ENCODE measurements at regions not wholly inside any gene's neighbourhood (a gene's known extent, or its start where the extent isn't known, plus 50 kb on each side); places are given as distances from the start of the nearest gene placed in this dataset.

GRCh38 chr10:124285587-124286527, 132.9 kb downstream of the OAT start:
- DNase-seq: no peak

DNA sequence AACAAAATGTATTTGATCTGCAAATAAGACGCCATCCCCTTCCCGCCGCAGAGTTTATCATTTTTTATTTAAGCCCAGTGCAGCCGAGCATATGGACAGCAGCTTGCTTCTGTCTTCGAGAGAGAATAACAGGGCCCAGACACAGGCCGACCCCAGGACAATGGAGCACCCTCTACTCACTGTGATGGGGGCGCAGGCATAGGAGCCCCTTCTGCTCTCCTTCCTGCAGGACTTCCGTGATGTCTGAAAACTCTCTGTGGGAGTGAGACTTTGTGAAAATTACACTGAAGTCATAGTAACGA, 134.8 kb downstream of the OAT start:
- DNase-seq: no peak

DNA sequence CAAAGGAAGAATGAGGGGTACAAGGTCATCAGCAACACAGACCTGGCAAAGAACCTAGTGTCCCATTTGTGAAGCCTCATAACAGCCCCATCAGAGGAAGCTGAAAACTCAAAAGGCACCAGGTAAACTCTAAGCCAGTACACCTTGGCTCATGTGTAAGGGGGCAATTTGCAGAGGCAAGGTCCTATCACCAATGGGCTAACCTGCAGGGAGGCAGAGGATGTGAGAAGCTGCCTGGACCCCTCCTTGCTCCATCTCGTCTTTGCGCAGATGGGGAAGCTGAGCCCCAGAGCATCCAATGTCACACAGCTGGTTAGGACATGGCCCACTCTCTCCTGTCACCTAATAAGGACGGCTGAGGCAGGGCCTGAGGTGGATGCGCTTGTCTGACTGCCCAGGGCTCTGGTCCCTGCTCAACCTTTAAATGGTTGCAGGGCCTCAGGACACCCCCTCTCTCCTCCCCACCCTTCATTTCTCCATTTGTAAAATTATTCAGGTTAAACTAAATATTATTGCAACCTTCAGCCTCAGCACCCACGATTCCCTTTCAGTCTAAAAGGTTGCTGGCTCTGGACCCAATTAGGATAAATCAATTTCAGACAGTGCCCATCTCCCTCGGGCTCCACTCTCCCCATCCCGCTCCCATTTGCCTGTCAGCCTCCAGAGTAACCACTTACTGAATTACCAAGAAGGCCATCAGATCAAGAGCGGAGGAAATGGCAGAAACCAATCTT, 135.3 kb downstream of the OAT start:
- no peak for DNase-seq

- no peak for DNase-seq
These were observed 136.4 kb downstream of the OAT start for GRCh38 chr10:124282326-124282725.

DNA sequence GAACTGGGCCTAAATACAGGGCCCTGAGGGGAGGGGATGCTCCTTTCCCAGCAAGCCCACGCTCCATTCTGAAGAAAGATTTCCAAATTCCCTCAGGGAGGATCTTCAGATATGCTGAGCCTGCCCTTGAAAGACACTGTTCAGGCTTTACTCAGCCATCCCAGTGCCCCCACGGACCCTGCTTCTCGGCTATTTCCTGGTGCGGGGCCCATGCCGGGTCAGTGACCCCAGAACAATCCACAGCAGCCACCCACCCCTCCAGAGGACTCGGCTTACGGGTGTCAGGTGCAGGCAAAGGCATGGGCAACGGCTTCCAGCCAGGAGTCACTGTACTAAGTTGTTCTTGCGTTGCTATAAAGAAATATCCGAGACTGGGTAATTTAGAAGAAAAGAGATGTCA, 137.1 kb downstream of the OAT start:
- DNase-seq: no peak

- no peak for DNase-seq
These were observed 137.8 kb downstream of the OAT start for GRCh38 chr10:124280916-124281315.

GRCh38 chr10:124279882-124280281, 138.8 kb downstream of the OAT start:
- no peak for DNase-seq

- DNase-seq: no peak
These were observed 139.4 kb downstream of the OAT start for GRCh38 chr10:124279298-124279697.

- no peak for DNase-seq
These were observed 140.4 kb downstream of the OAT start for GRCh38 chr10:124278356-124278755.

GRCh38 chr10:124273141-124273540, 145.6 kb downstream of the OAT start:
- DNase-seq: no peak

DNA sequence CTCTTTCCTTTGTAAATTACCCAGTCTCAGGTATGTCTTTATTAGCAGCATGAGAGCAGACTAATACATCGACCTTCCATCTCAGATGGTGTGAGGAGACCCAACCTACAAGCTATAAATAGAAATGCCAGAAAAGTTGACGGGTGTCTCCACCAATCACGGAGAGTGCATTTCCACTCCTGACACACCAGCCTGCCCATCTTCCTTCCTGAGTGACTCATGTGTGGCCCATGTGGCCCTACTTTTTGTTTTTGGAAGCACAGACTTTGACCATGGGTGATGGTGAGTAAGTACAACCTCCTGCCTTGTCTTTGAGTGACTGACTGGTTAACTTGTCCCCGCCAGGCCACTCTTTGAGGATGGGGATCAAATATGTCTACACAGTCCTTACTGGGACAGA, 147.0 kb downstream of the OAT start:
- DNase-seq: no peak

DNA sequence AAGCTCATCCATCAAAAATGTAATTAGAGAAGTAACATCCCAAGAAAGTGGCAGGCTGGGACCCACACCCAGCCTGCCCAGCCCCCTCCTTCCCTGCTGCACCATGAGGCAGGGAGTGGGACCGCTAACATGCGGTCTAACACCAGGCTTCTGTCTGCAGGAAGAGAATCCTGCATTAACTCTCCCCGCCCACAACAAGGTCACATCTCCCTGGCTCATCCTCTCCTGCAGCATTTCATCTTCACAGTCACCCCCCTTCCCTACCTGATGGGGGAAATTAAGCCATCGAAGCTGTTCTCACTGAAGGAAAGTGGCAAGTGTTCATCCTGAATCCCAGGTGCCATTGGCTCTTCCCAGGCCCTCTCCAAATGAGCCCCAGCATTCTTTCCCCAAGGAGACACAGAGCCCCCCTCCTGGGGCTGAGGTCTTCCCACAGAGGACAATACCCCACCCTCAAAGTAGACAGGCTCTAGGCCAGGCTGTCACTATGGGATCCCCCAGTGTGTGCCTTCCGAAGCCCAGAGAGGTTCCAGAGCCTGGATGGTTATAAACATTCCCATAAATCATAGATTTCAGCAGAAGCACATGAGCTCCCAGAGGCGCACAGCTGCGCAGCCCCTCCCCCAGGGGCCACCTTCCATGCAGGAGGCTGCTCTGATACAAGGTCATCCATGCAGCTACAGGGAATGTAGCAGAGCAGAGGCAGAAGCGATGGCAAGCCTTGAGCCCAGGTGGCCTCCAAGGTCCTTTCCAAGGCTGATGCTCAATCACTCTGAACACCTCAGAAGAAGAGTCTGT, 148.0 kb downstream of the OAT start:
- no peak for DNase-seq

DNA sequence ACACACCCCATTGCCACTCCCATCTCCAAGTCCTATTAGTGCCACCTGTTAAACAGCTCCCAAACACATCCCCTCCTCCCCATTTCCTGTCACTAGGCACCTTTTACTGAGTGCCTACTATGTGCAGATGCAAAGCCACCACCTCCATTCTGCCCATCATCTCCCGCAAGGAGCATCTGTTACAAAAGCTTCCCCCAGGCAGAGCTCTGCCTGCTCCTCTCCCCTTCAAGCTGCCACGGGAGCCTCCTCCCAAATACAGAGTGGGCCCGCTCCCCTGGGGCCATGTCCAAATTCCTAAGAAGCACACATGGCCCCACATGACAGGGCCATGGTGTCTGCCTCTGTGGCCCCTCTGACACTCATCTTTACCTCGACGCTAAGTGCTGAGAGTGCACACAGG, 149.7 kb downstream of the OAT start:
- no peak for DNase-seq

- no peak for DNase-seq
These were observed 150.7 kb downstream of the OAT start for GRCh38 chr10:124267911-124268549.

- no peak for DNase-seq
These were observed 151.4 kb downstream of the OAT start for GRCh38 chr10:124267231-124267885.

DNA sequence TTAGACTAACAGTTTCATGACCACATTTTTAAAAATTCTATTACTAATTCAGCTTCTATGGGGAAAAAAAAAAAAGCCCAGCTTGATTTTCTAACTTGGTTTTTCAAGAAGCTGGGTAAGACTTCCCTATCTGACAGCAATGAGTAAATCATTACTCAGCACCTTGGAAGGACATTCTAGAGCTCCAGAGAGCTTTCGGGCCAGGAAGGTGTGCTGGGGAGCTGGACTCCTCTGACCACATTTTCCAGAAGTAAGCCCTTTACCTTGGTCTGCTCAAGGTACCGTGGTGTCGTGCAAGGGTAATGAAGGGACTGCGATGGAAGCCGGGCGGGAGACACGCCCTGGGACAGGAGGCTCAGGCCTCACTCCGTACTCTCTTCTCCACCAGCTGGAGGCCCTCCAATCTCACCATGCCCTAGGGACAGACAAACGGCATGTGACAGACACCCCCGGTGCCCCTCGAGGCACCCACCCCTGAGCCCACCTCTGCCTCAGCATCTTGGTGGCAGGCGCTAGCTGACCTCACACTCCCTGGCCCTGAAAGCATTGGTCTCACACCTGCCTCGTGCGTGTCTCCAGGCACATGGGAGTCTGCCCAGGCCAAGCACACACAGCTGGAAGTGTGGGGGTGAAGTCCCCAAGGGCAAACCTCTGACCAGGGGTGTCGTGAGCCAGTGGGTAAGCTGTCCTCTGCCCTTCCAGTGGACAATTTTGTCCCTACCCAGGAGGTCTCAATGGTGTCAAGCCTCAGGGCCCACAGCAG, 152.1 kb downstream of the OAT start:
- DNase-seq: no peak

GRCh38 chr10:124265776-124266467, 152.8 kb downstream of the OAT start:
- DNase-seq: no peak

GRCh38 chr10:124265391-124265745, 153.4 kb downstream of the OAT start:
- DNase-seq: no peak

DNA sequence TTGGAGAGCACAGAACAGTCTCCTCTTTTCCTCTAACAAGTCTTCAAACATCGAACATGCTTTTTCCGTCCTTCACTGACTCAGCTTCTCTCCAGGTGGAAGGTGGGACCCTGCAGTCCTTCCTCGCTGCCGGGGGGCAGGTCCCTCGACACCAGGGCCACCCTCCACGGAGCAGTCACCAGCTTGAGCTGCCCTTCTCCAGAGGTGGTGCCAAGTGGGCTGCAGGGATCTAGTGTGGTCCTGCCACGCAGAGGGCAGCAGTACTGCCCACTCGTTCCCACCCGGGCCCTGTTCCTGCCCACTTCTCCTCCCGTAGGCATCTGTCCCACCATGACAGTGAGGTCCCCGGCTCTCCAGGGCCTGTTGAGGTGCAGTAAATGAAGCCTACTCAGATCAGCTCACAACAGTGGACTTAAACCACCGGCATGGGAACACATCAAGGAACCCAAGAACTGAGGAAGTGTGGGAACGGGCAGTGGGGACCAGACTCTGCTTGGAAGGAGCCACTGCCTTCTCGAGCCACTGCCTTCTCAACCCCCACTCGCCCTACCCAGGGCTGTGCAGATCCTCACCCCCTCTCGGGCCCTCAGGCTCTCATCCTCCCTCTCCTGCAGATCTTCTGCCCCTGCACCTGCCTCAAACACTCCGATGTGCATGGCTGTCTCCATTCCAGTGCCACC, 153.9 kb downstream of the OAT start:
- DNase-seq: no peak

DNA sequence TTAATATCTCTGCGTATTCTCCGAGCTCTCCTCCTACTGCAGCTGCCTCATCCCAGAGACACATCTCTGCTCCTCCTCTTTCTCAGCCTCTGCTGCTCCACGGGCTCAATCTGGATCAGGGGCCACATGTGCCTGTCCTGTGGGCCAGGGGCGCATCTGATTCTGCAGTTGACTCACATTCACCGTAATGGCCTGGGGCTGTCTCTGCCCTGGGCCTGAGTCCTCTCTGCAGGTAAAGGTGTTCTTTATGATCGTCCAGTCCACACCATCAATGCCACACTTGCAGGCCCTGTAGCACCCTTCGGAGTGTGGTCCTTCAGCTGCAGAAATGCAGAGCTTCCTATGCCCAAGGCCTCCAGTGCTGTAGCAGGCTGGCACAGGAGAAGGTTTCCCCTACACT, 154.5 kb downstream of the OAT start:
- no peak for DNase-seq

- DNase-seq: no peak
These were observed 155.0 kb downstream of the OAT start for GRCh38 chr10:124263726-124264125.
